CD8-positive, alpha-beta memory T cell (primary cell): ENCODE measurements at regions not wholly inside any gene's neighbourhood (a gene's known extent, or its start where the extent isn't known, plus 50 kb on each side); places are given as distances from the start of the nearest gene placed in this dataset.

Experiments used
- CTCF ChIA-PET: fragments of 350-600 bp; sonication (Branson Sonifier 250); formaldehyde crosslinking; loops from one replicate; lab custom pipeline; 2021; ENCODE audit warnings: antibody characterized with exemption; lab: Charles Lee
- POLR2A ChIA-PET: fragments of 350-600 bp; sonication (Branson Sonifier 250); formaldehyde crosslinking; loops from one replicate; lab custom pipeline; 2021; ENCODE audit warnings: antibody characterized with exemption; lab: Charles Lee
- DNase-seq, 5 donors: peaks; one replicate each; pipeline versions ENCODE4 v3.0.0 to v3.0.0-alpha.2; 2020 to 2022; ENCODE audit warnings: mixed read lengths in 1 of 5
- H3K27ac ChIP-seq: one replicate; pipeline ENCODE4 v1.7.0; 2013; ENCODE audit warnings: low read depth, mild to moderate bottlenecking, low read length, moderate library complexity
- H3K27me3 ChIP-seq: 2 replicates; pipeline ENCODE4 v1.7.0; 2013; ENCODE audit warnings: low read length, mild to moderate bottlenecking; ENCODE audit not compliant: insufficient read depth, poor library complexity, severe bottlenecking
- H3K36me3 ChIP-seq: 2 replicates; pipeline ENCODE4 v1.7.0; 2013; ENCODE audit warnings: mild to moderate bottlenecking, low read length, moderate library complexity; ENCODE audit not compliant: insufficient read depth
- H3K4me1 ChIP-seq: 2 replicates; pipeline ENCODE4 v1.7.0; 2013; ENCODE audit warnings: mild to moderate bottlenecking, low read length, moderate library complexity; ENCODE audit not compliant: insufficient read depth
- H3K4me3 ChIP-seq: 2 replicates; pipeline ENCODE4 v1.7.0; 2013; ENCODE audit warnings: mild to moderate bottlenecking, low read length
- H3K9me3 ChIP-seq: 2 replicates; pipeline ENCODE4 v1.7.0; 2013; ENCODE audit warnings: mild to moderate bottlenecking, low read length
- H3K27ac Mint-ChIP-seq, 8 donors: one replicate each; pipeline ENCODE4 v1.8.0; 2020 to 2021; ENCODE audit warnings: mixed read lengths in 8 of 8, mild to moderate bottlenecking in 6 of 8, inconsistent platforms in 3 of 8, moderate library complexity in 3 of 8
- H3K27me3 Mint-ChIP-seq, 2 donors: one replicate each; pipeline ENCODE4 v1.8.0; 2020 to 2021; ENCODE audit warnings: mixed read lengths in 2 of 2, mild to moderate bottlenecking in 1 of 2, moderate library complexity in 1 of 2
- H3K36me3 Mint-ChIP-seq, 3 donors: one replicate each; pipeline ENCODE4 v1.8.0; 2020 to 2021; ENCODE audit warnings: mixed read lengths in 3 of 3, inconsistent platforms in 1 of 3, mild to moderate bottlenecking in 1 of 3
- H3K4me1 Mint-ChIP-seq, 3 donors: one replicate each; pipeline ENCODE4 v1.8.0; 2020 to 2021; ENCODE audit warnings: mixed read lengths in 3 of 3, inconsistent platforms in 1 of 3, mild to moderate bottlenecking in 1 of 3
- H3K4me3 Mint-ChIP-seq, 7 donors: one replicate each; pipeline ENCODE4 v1.8.0; 2020 to 2021; ENCODE audit warnings: mixed read lengths in 7 of 7, mild to moderate bottlenecking in 6 of 7, moderate library complexity in 4 of 7, inconsistent platforms in 2 of 7
- H3K9me3 Mint-ChIP-seq, 5 donors: one replicate each; pipeline ENCODE4 v1.8.0; 2020 to 2022; ENCODE audit warnings: mixed read lengths in 5 of 5, mild to moderate bottlenecking in 3 of 5, moderate library complexity in 2 of 5, inconsistent platforms in 1 of 5

GRCh38 chr11:116473790-116474346 is 298.9 kb downstream of the BUD13 start:
- no peak overlapping the region for H3K27ac ChIP-seq
- no peak for DNase-seq
- ChIA-PET CTCF (no interaction called here), POLR2A (no interaction called here)
- H3K9me3 ChIP-seq = no peaks in the 10 kb centered on the region
- no peak overlapping the region for H3K4me3 ChIP-seq
- no peaks in the 10 kb centered on the region for H3K36me3 ChIP-seq
- Mint-ChIP-seq H3K4me3 (no peak overlapping the region), H3K27ac (no peak overlapping the region), H3K9me3 (no peaks in the 10 kb centered on the region), H3K27me3 (peaks cover 5 to 23% of the 10 kb centered on the region in 2 donors), H3K36me3 (no peaks in the 10 kb centered on the region), H3K4me1 (no peaks in the 10 kb centered on the region)
- H3K4me1 ChIP-seq = no peaks in the 10 kb centered on the region
- no peaks in the 10 kb centered on the region for H3K27me3 ChIP-seq

DNA sequence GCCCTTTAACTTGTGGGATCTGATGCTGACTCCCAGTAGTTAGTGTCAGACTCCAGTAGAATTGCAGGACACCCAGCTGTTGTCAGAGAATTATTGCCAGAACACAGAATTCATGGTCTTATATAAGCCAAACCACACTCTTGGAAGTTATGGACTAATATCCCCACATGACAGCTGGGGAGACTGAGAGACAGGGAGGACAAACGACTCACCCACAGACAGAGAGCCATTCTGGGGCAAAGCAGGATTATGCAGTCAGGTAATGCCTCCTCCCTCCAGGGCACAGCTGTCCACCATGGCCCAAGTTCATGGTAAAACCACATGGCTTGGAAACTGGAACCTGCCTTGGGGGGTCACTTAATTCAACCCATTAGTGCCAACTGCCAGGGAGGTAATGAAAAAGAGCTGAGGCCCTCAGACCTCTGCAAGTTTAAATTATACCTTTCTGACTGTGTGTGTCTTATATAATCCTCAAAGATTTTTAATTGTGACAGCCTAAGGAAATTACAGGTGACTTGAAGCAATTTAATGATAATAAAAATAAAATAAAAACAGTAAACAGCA is 299.5 kb downstream of the BUD13 start:
- POLR2A ChIA-PET = no interaction called here
- no peaks in the 10 kb centered on the region for H3K4me1 Mint-ChIP-seq
- Histone ChIP-seq H3K27me3 (no peaks in the 10 kb centered on the region), H3K9me3 (no peaks in the 10 kb centered on the region), H3K4me1 (no peaks in the 10 kb centered on the region), H3K4me3 (no peak overlapping the region), H3K36me3 (no peaks in the 10 kb centered on the region), H3K27ac (no peak overlapping the region)
- no peak overlapping the region for H3K27ac Mint-ChIP-seq
- no peaks in the 10 kb centered on the region for H3K36me3 Mint-ChIP-seq
- H3K27me3 Mint-ChIP-seq = peaks cover 7 to 26% of the 10 kb centered on the region in 2 donors
- no peak for DNase-seq
- CTCF ChIA-PET = no interaction called here
- H3K4me3 Mint-ChIP-seq = no peak overlapping the region
- no peaks in the 10 kb centered on the region for H3K9me3 Mint-ChIP-seq

DNA sequence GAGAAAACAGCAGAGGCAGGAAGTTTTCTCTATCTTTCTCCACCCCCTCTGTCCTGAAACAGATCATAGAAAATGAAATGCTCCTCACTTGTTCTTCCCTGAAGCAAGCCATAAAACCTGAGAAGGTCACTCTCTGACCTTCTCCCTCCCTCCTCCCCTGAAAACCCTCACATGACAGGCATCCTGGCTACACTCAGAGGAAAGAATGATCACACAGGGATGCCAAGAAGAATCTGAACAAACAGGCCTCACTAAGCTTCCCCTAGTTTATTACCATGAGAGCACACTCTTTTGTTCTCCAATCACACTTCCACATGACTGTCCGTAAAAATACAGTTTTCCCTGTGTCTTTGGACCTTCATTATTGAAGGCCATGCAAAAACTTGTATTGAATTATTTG is 300.1 kb downstream of the BUD13 start:
- Mint-ChIP-seq H3K27me3 (peaks cover 10 to 32% of the 10 kb centered on the region in 2 donors), H3K4me1 (no peaks in the 10 kb centered on the region), H3K9me3 (no peaks in the 10 kb centered on the region), H3K27ac (no peak overlapping the region), H3K36me3 (no peaks in the 10 kb centered on the region), H3K4me3 (no peak overlapping the region)
- H3K4me1 ChIP-seq = no peaks in the 10 kb centered on the region
- H3K27me3 ChIP-seq = no peaks in the 10 kb centered on the region
- no peak for DNase-seq
- no peak overlapping the region for H3K4me3 ChIP-seq
- ChIA-PET CTCF (no interaction called here), POLR2A (no interaction called here)
- no peaks in the 10 kb centered on the region for H3K9me3 ChIP-seq
- no peak overlapping the region for H3K27ac ChIP-seq
- no peaks in the 10 kb centered on the region for H3K36me3 ChIP-seq

DNA sequence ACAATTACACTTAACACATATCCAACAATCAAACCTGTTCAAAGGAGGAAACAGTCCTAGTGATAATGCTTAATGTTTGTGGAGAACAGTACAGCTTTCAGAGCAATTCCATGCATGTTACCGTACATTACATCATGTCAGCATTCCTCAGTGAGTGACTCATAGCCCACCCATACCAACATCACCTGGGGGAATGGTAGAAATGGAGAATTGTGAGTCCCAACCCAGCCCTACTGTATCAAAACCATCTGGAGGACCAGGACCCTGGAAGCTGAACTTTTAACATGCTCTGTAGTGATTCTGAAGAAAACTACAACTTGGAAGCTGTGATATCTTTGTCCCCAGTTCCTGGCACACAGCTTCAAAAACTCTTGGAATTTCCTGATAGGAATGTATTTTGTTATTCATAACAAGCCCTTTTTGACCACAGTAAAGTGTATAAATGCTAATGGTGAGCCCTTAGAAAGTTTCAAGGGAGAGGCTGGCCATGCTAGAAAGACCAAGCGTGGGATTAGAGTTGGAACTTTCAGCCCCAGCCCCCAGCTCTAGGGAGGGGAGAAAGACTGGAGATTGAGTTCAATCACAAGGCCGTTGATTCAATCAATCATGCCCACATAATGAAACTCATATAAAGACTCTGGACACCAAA is 301.1 kb downstream of the BUD13 start:
- Mint-ChIP-seq H3K27ac (no peak overlapping the region), H3K27me3 (peaks cover 10 to 32% of the 10 kb centered on the region in 2 donors), H3K4me3 (no peak overlapping the region), H3K4me1 (no peaks in the 10 kb centered on the region), H3K36me3 (no peaks in the 10 kb centered on the region), H3K9me3 (no peaks in the 10 kb centered on the region)
- Histone ChIP-seq H3K27me3 (no peaks in the 10 kb centered on the region), H3K36me3 (no peaks in the 10 kb centered on the region), H3K9me3 (no peaks in the 10 kb centered on the region), H3K4me3 (no peak overlapping the region), H3K27ac (no peak overlapping the region), H3K4me1 (no peaks in the 10 kb centered on the region)
- DNase-seq = no peak
- ChIA-PET POLR2A (no interaction called here), CTCF (no interaction called here)

DNA sequence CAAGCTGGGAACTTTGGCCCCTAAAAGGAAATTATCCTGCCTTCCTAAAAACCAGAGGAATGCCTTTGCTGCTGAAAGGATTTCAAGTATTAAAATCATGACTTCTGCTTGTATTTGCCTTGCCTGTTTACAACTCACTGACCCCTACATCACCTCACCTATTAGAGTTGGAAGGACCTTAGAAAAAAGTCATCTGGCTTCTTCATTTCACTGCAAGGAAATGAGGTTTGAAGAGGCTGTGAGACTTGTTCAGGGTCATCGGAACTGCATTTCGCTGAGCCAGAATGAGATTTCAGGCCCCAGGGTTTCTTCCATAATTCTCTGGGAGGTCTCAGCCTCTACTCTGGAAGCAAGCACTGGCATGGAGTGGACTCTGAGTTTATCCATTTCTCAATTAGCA is 304.1 kb downstream of the BUD13 start:
- CTCF ChIA-PET = no interaction called here
- no peak overlapping the region for H3K4me3 ChIP-seq

GRCh38 chr11:116467823-116468222 is 305.0 kb downstream of the BUD13 start:
- Histone ChIP-seq H3K4me1 (no peaks in the 10 kb centered on the region), H3K36me3 (no peaks in the 10 kb centered on the region), H3K9me3 (no peaks in the 10 kb centered on the region), H3K4me3 (no peak overlapping the region), H3K27me3 (no peaks in the 10 kb centered on the region), H3K27ac (no peak overlapping the region)
- no peaks in the 10 kb centered on the region for H3K4me1 Mint-ChIP-seq
- DNase-seq = no peak
- CTCF ChIA-PET = no interaction called here
- H3K27me3 Mint-ChIP-seq = peaks cover 10 to 33% of the 10 kb centered on the region in 2 donors
- no peak overlapping the region for H3K4me3 Mint-ChIP-seq
- H3K27ac Mint-ChIP-seq = no peak overlapping the region
- POLR2A ChIA-PET = no interaction called here
- peaks cover 0 to 3% (median 0%) of the 10 kb centered on the region in 5 donors for H3K9me3 Mint-ChIP-seq
- no peaks in the 10 kb centered on the region for H3K36me3 Mint-ChIP-seq

More for the DNA sequence above, 304.1 kb downstream of the BUD13 start:
- Histone ChIP-seq H3K27ac (no peak overlapping the region), H3K9me3 (no peaks in the 10 kb centered on the region), H3K4me1 (no peaks in the 10 kb centered on the region), H3K36me3 (no peaks in the 10 kb centered on the region), H3K27me3 (no peaks in the 10 kb centered on the region)
- H3K27me3 Mint-ChIP-seq = peaks cover 10 to 36% of the 10 kb centered on the region in 2 donors
- no peak overlapping the region for H3K27ac Mint-ChIP-seq
- H3K36me3 Mint-ChIP-seq = no peaks in the 10 kb centered on the region
- POLR2A ChIA-PET = no interaction called here
- H3K4me3 Mint-ChIP-seq = no peak overlapping the region
- H3K9me3 Mint-ChIP-seq = peaks cover 0 to 3% (median 0%) of the 10 kb centered on the region in 5 donors
- no peaks in the 10 kb centered on the region for H3K4me1 Mint-ChIP-seq
- DNase-seq = no peak

DNA sequence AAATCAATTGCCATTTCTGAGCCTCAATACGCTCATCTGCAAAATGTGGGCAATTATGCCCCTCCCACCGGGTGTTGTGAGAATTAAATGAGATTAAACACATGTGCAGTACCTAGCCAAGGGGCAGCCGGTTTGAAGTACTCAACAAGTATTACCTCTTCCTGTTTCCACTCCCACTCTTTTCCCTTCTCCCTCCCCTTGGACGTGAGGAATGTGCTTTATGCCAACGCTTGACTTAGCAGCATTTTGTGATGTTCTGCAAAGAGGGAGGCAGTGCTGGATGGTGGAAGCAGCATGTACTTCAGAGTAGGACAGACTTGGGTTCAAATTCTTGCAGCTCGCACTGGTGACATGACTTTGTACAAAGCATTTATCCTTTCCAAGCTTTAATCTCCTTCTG is 306.0 kb downstream of the BUD13 start:
- ChIA-PET POLR2A (no interaction called here), CTCF (no interaction called here)
- no peak for DNase-seq
- Histone ChIP-seq H3K4me1 (no peaks in the 10 kb centered on the region), H3K36me3 (no peaks in the 10 kb centered on the region), H3K9me3 (no peaks in the 10 kb centered on the region), H3K27me3 (no peaks in the 10 kb centered on the region), H3K4me3 (no peak overlapping the region), H3K27ac (no peak overlapping the region)
- Mint-ChIP-seq H3K4me3 (no peak overlapping the region), H3K27ac (no peak overlapping the region), H3K36me3 (no peaks in the 10 kb centered on the region), H3K27me3 (peaks cover 10 to 30% of the 10 kb centered on the region in 2 donors), H3K9me3 (peaks cover 0 to 3% (median 0%) of the 10 kb centered on the region in 5 donors), H3K4me1 (no peaks in the 10 kb centered on the region)

DNA sequence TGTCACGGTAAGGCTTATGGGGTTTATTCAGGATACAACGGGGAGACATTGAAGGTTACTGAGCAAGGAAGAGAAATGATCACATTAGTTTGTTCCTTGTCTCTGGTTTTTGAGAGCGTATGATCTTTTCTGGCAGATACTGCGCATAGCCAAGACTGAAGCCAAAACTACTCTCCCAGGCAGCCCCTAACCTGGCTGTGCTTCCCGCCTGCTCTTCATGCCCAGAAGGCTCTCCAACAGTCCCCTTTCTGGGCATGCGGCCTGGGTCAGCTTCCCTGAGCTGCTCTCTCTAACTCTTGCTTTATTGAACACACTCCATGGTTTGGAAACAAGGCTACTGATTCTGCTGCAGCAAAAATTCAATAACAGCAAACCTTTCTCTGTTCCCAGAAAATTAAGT is 306.6 kb downstream of the BUD13 start:
- H3K9me3 ChIP-seq = no peaks in the 10 kb centered on the region
- no peaks in the 10 kb centered on the region for H3K4me1 ChIP-seq
- no peak for DNase-seq
- no peaks in the 10 kb centered on the region for H3K4me1 Mint-ChIP-seq
- H3K27me3 ChIP-seq = no peaks in the 10 kb centered on the region
- no peaks in the 10 kb centered on the region for H3K36me3 ChIP-seq
- no peak overlapping the region for H3K27ac Mint-ChIP-seq
- H3K27ac ChIP-seq = no peak overlapping the region
- ChIA-PET CTCF (no interaction called here), POLR2A (no interaction called here)
- peaks cover 10 to 36% of the 10 kb centered on the region in 2 donors for H3K27me3 Mint-ChIP-seq
- no peak overlapping the region for H3K4me3 Mint-ChIP-seq
- no peak overlapping the region for H3K4me3 ChIP-seq
- peaks cover 0 to 3% (median 0%) of the 10 kb centered on the region in 5 donors for H3K9me3 Mint-ChIP-seq
- H3K36me3 Mint-ChIP-seq = no peaks in the 10 kb centered on the region
